Vagina (tissue), 2 donors: ENCODE measurements at regions not wholly inside any gene's neighbourhood (a gene's known extent, or its start where the extent isn't known, plus 50 kb on each side); places are given as distances from the start of the nearest gene placed in this dataset.

ENCODE experiments used
- POLR2A ChIP-seq, 2 donors: fragments of 450-650 bp; IDR thresholded peaks; one replicate each; pipeline ENCODE4 v1.6.1; 2017; ENCODE audit warnings: antibody characterized with exemption in 2 of 2, mild to moderate bottlenecking in 2 of 2, moderate library complexity in 2 of 2
- TF ChIP-seq, protein P1 (sequence below), 3 experiments: fragments of 450-650 bp in 2 of 3; fragments of 200-600 bp in 1 of 3; sonication (generic) in 1 of 3; IDR thresholded peaks; one replicate each; pipeline ENCODE4 v1.5.1; 2017 to 2019; ENCODE audit warnings: antibody characterized with exemption in 3 of 3, mild to moderate bottlenecking in 2 of 3, moderate library complexity in 2 of 3

DNA sequence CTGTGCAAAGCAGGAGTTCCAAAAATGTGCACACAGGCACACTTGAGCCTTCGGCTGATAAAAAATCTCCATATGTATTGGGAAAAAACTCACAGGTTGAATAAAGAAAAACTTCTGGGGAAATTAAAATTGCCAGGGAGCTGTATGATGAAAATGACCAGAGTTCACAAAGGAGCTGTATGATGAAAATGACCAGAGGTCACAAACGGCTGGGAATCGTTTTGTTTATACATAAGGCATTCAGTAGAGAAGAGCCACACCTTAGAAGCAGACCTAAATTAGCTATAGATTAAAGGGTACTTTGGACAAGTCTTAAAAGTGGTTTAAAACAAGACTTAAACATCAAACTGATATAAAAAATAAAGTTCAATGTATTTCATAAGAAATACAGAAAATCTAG lies 251.7 kb upstream of the TMEM132C start:
- TF ChIP-seq, protein P1, sequence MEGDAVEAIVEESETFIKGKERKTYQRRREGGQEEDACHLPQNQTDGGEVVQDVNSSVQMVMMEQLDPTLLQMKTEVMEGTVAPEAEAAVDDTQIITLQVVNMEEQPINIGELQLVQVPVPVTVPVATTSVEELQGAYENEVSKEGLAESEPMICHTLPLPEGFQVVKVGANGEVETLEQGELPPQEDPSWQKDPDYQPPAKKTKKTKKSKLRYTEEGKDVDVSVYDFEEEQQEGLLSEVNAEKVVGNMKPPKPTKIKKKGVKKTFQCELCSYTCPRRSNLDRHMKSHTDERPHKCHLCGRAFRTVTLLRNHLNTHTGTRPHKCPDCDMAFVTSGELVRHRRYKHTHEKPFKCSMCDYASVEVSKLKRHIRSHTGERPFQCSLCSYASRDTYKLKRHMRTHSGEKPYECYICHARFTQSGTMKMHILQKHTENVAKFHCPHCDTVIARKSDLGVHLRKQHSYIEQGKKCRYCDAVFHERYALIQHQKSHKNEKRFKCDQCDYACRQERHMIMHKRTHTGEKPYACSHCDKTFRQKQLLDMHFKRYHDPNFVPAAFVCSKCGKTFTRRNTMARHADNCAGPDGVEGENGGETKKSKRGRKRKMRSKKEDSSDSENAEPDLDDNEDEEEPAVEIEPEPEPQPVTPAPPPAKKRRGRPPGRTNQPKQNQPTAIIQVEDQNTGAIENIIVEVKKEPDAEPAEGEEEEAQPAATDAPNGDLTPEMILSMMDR (IDR thresholded peaks at IDR 0.05) = no peak
- TF ChIP-seq POLR2A (IDR thresholded peaks at IDR 0.05) = no peak
